Cardiac muscle cell (in vitro differentiated cells and primary cell): ENCODE measurements at regions not wholly inside any gene's neighbourhood (a gene's known extent, or its start where the extent isn't known, plus 50 kb on each side); places are given as distances from the start of the nearest gene placed in this dataset.
A peak's percentile ranks its signal among the peaks of the same experiment; 100 is the strongest.

Experiments
- DNase-seq, 2 donors: peaks; one replicate each; pipeline versions ENCODE4 v3.0.0 to v3.0.0-alpha.2; 2010 to 2017; ENCODE audit warnings: low read depth in 1 of 2, low spot score in 1 of 2
- H3K27ac ChIP-seq: fragments of 200-600 bp; sonication (generic); 2 replicates; pipeline ENCODE4 v1.5.1; 2016
- H3K27me3 ChIP-seq: fragments of 200-600 bp; sonication (generic); 2 replicates; pipeline ENCODE4 v1.6.0; 2016; ENCODE audit warnings: control low read depth
- H3K36me3 ChIP-seq: fragments of 200-600 bp; sonication (generic); 2 replicates; pipeline ENCODE4 v1.5.1; 2016; ENCODE audit warnings: control low read depth
- H3K4me1 ChIP-seq: fragments of 200-600 bp; sonication (generic); 2 replicates; pipeline ENCODE4 v1.8.1; 2017; ENCODE audit warnings: low read depth, mild to moderate bottlenecking, mixed run types
- H3K4me3 ChIP-seq: fragments of 200-600 bp; sonication (generic); 2 replicates; pipeline ENCODE4 v1.5.1; 2016; ENCODE audit warnings: mild to moderate bottlenecking
- H3K9me3 ChIP-seq: fragments of 200-600 bp; sonication (generic); 2 replicates; pipeline ENCODE4 v1.5.1; 2017; ENCODE audit warnings: low read depth, mild to moderate bottlenecking, control low read depth
- TF ChIP-seq, protein P1 (sequence below): IDR thresholded peaks from 2 replicates; pipeline ENCODE4 v1.5.1; 2012; ENCODE audit warnings: low read depth, mild to moderate bottlenecking, low read length

DNA sequence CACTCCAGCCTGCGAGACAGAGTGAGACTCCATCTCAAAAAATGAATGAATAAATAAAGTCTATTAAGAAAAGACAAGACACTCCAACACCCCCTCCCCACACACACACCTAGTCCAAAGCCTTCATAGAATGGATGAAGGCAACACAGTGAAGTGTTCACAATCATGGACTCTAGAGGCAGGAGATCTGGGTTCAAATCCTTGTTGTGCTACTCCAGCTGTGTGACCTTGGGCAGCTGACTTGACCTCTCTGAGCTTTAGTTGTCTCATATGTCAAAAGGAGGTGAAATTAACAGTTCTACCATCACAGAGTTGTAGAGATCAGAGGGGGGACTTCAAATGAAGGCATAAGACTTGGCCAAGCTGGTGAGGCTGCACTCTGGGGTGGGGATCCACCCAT lies 95.8 kb upstream of the MAP1LC3B2 start:
- Histone ChIP-seq H3K4me3 (no peak overlapping the region), H3K27ac (no peak overlapping the region), H3K9me3 (no peaks in the 10 kb centered on the region), H3K4me1 (no peaks in the 10 kb centered on the region), H3K27me3 (no peaks in the 10 kb centered on the region), H3K36me3 (no peaks in the 10 kb centered on the region)
- no peak for DNase-seq
- TF ChIP-seq, protein P1, sequence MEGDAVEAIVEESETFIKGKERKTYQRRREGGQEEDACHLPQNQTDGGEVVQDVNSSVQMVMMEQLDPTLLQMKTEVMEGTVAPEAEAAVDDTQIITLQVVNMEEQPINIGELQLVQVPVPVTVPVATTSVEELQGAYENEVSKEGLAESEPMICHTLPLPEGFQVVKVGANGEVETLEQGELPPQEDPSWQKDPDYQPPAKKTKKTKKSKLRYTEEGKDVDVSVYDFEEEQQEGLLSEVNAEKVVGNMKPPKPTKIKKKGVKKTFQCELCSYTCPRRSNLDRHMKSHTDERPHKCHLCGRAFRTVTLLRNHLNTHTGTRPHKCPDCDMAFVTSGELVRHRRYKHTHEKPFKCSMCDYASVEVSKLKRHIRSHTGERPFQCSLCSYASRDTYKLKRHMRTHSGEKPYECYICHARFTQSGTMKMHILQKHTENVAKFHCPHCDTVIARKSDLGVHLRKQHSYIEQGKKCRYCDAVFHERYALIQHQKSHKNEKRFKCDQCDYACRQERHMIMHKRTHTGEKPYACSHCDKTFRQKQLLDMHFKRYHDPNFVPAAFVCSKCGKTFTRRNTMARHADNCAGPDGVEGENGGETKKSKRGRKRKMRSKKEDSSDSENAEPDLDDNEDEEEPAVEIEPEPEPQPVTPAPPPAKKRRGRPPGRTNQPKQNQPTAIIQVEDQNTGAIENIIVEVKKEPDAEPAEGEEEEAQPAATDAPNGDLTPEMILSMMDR = no peak

DNA sequence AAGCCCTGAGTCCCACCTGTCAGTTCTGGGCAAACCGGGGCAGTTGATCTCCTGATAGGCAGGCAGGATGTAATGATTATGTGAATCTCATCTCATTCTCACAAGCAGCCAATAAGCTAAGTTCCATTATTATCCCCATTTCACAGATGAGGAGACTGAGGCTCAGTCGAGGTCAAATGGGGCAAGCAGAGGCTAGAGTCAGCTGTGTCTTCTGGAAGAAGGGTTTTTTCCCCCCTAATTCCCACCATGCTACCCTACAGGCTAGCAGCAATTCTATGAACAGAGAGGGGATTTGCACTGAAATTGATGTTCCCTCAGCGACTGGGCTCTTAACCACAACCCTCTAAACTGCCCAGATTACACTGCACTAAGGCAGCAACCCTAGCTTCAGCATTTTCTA lies 93.8 kb upstream of the MAP1LC3B2 start:
- TF ChIP-seq, protein P1 = no peak
- Histone ChIP-seq H3K9me3 (no peaks in the 10 kb centered on the region), H3K4me3 (no peak overlapping the region), H3K4me1 (no peaks in the 10 kb centered on the region), H3K36me3 (no peaks in the 10 kb centered on the region), H3K27ac (no peak overlapping the region), H3K27me3 (no peaks in the 10 kb centered on the region)
- no peak for DNase-seq

DNA sequence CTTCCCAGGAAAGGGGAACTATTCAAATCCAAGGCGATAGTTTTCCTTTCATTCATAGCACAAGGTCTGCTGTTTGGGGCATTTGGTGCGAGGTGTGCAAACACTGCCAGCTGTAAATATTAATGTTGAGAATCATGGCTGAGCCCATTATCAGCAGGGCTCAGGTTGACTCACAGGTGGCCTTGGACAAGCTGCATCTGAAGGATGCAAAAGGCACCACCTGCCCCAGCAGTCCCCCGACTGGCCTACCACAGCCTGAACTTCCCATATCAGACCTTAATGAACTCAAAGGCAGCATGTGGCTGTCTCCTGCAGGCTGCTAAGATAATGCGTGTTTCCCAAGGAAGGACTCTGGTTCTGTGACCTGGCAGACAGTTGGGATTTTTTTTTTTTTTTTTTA lies 93.3 kb upstream of the MAP1LC3B2 start:
- no peak for DNase-seq
- Histone ChIP-seq H3K27ac (no peak overlapping the region), H3K9me3 (no peaks in the 10 kb centered on the region), H3K4me3 (no peak overlapping the region), H3K36me3 (no peaks in the 10 kb centered on the region), H3K27me3 (no peaks in the 10 kb centered on the region), H3K4me1 (no peaks in the 10 kb centered on the region)
- TF ChIP-seq, protein P1 = no peak

DNA sequence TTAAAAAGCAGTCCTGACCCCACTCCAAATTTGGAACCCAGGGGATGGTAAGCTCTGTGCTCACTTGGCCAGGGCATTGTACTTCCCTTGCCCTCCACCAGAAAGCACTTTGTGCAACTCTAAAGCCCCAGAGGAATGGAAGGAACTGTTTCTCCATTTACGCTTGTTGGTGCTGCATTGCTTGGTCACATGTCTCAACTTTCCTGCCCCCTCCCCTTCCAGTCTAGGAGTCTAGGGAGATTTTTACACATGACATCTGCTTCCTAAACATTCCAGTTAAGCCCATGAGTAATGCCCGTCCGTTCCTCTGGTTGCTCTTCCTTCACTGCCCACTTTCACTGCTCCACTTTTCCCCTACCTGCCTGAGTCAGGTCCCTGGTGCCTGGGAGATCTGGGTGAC lies 92.6 kb upstream of the MAP1LC3B2 start:
- Histone ChIP-seq H3K9me3 (no peaks in the 10 kb centered on the region), H3K4me3 (no peak overlapping the region), H3K4me1 (no peaks in the 10 kb centered on the region), H3K36me3 (no peaks in the 10 kb centered on the region), H3K27ac (no peak overlapping the region), H3K27me3 (no peaks in the 10 kb centered on the region)
- TF ChIP-seq, protein P1 = no peak
- peak in 1 of 2 donors; percentile 63 for DNase-seq

DNA sequence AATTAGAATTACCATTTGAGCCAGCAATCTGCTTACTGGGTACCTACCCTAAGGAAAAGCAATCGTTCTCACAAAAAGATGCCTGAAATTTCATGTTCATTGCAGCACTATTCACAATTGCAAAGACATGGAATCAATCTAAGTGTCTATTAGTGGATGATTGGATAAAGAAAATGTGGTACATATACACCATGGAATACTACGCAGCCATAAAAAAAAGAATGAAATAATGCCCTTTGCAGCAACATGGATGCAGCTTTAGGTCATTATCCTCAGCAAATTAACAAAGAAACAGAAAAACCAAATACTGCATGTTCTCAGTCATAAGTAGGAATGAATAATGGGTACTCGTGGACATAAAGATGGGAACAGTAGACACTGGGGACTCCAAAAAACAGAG lies 89.8 kb upstream of the MAP1LC3B2 start:
- TF ChIP-seq, protein P1 = no peak
- no peak overlapping the region for H3K27ac ChIP-seq
- H3K9me3 ChIP-seq = no peaks in the 10 kb centered on the region

DNA sequence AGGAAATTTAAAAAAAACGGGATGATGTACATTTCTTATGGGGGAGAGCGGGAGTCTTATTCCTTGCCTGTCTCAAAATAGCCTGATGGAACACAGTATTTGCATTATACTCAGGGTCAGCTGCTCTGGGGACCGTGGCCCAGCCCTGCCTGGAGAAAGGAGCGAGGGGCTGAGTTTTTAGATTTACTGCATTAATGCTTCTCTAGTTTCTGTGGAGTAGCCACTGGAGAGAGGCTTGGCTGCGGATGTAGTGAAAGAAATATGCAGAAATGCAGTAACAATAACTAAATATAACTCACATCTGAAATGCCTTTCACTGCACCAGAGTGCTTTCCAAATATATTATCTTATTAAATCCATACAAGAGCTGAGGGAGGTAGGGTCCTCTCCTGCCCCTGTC lies 87.6 kb upstream of the MAP1LC3B2 start:
- DNase-seq = no peak
- Histone ChIP-seq H3K9me3 (no peaks in the 10 kb centered on the region), H3K27ac (no peak overlapping the region), H3K27me3 (no peaks in the 10 kb centered on the region), H3K4me3 (no peak overlapping the region), H3K4me1 (no peaks in the 10 kb centered on the region), H3K36me3 (no peaks in the 10 kb centered on the region)
- TF ChIP-seq, protein P1 = no peak

More for the DNA sequence above, 89.8 kb upstream of the MAP1LC3B2 start:
- Histone ChIP-seq H3K27me3 (no peaks in the 10 kb centered on the region), H3K36me3 (no peaks in the 10 kb centered on the region), H3K4me3 (no peak overlapping the region), H3K4me1 (no peaks in the 10 kb centered on the region)
- no peak for DNase-seq
